ENCODE measurements at regions not wholly inside any gene's neighbourhood (a gene's known extent, or its start where the extent isn't known, plus 50 kb on each side); places are given as distances from the start of the nearest gene placed in this dataset.

- TF ChIP-seq CTCF (IDR thresholded peaks at IDR 0.05; ENCODE audit: control extremely low read depth in 1 of 3, insufficient read depth in 1 of 3, low read depth in 1 of 3, low read length in 3 of 3) = no peak
- no peak for TF ChIP-seq TCF12 (IDR thresholded peaks at IDR 0.05; ENCODE audit: low read depth, low read length)
- TF ChIP-seq EP300 (IDR thresholded peaks at IDR 0.05; ENCODE audit: borderline replicate concordance in 1 of 2, low read depth in 2 of 2, low read length in 2 of 2) = no peak
- no peak for TF ChIP-seq PHF8 (conservative IDR thresholded peaks at IDR 0.05; ENCODE audit: low read depth, low read length)
- no peak for TF ChIP-seq JUND (IDR thresholded peaks at IDR 0.05; ENCODE audit: low read length)
- no peak for TF ChIP-seq ASH2L (IDR thresholded peaks at IDR 0.05; ENCODE audit: low read length)
- no peak for TF ChIP-seq POLR2AphosphoS5 (IDR thresholded peaks at IDR 0.05; ENCODE audit: low read depth, low read length)
- no peak for TF ChIP-seq SP1 (IDR thresholded peaks at IDR 0.05; ENCODE audit: low read depth, low read length)
- TF ChIP-seq SP2 (IDR thresholded peaks at IDR 0.05; ENCODE audit: low read length) = no peak
- no peak for TF ChIP-seq RBBP5 (IDR thresholded peaks at IDR 0.05; ENCODE audit: borderline replicate concordance, low read depth, low read length)
- TF ChIP-seq, protein P1, sequence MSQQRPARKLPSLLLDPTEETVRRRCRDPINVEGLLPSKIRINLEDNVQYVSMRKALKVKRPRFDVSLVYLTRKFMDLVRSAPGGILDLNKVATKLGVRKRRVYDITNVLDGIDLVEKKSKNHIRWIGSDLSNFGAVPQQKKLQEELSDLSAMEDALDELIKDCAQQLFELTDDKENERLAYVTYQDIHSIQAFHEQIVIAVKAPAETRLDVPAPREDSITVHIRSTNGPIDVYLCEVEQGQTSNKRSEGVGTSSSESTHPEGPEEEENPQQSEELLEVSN (IDR thresholded peaks at IDR 0.05) = no peak
These were observed 169.0 kb downstream of the IRX2 start for GRCh38 chr5:2582507-2582906.

Measured in H1 (cell line).